Neural cell (in vitro differentiated cells): ENCODE measurements at regions not wholly inside any gene's neighbourhood (a gene's known extent, or its start where the extent isn't known, plus 50 kb on each side); places are given as distances from the start of the nearest gene placed in this dataset.

Experiments used
- H2AFZ ChIP-seq: fragments of 200-600, 300-800 bp; sonication (generic), shearing (Covaris generic); 2 replicates; pipeline ENCODE4 v1.6.0; 2014; ENCODE audit warnings: low read depth, mild to moderate bottlenecking, antibody characterized with exemption, low read length, moderate library complexity
- H3F3A ChIP-seq: fragments of 200-600 bp; shearing (Covaris generic); 2 replicates; pipeline ENCODE4 v1.6.1; 2016; ENCODE audit warnings: mild to moderate bottlenecking, moderate library complexity, mixed read lengths, antibody characterized with exemption, low read length; ENCODE audit not compliant: insufficient read depth, poor library complexity, severe bottlenecking
- H3K27ac ChIP-seq: fragments of 200-600, 300-800 bp; sonication (generic), shearing (Covaris generic); 2 replicates; pipeline ENCODE4 v1.5.1; 2014; ENCODE audit warnings: mild to moderate bottlenecking, low read length, moderate library complexity
- H3K27me3 ChIP-seq: fragments of 300-800, 200-600 bp; sonication (generic), shearing (Covaris generic); 2 replicates; pipeline ENCODE4 v1.6.0; 2014; ENCODE audit warnings: mild to moderate bottlenecking, low read depth, low read length, moderate library complexity; ENCODE audit not compliant: insufficient read depth
- H3K36me3 ChIP-seq: fragments of 300-800, 200-600 bp; sonication (generic), shearing (Covaris generic); 2 replicates; pipeline ENCODE4 v1.5.1; 2014; ENCODE audit warnings: mild to moderate bottlenecking, antibody characterized with exemption, low read length, moderate library complexity; ENCODE audit not compliant: insufficient read depth
- H3K4me2 ChIP-seq: fragments of 300-800, 200-600 bp; sonication (generic), shearing (Covaris generic); 2 replicates; pipeline ENCODE4 v1.6.0; 2014; ENCODE audit warnings: mild to moderate bottlenecking, low read length
- H3K4me3 ChIP-seq: fragments of 300-800, 200-600 bp; sonication (generic), shearing (Covaris generic); 2 replicates; pipeline ENCODE4 v1.5.1; 2014; ENCODE audit warnings: mild to moderate bottlenecking, low read length, moderate library complexity
- H3K79me2 ChIP-seq: fragments of 200-600 bp; shearing (Covaris generic); replicated peaks from 2 replicates; pipeline ENCODE4 v1.6.0; 2014; ENCODE audit warnings: mild to moderate bottlenecking, low read length, moderate library complexity; ENCODE audit not compliant: insufficient read depth
- H3K9ac ChIP-seq: fragments of 300-800, 200-600 bp; sonication (generic), shearing (Covaris generic); 2 replicates; pipeline ENCODE4 v1.6.1; 2016; ENCODE audit warnings: mild to moderate bottlenecking, low read length, mixed read lengths
- H3K9me2 ChIP-seq: fragments of 200-600 bp; shearing (Covaris generic); 2 replicates; pipeline ENCODE4 v1.6.1; 2016; ENCODE audit warnings: mild to moderate bottlenecking, low read length, mixed read lengths; ENCODE audit not compliant: insufficient read depth
- H3K9me3 ChIP-seq: fragments of 200-600, 300-800 bp; sonication (generic), shearing (Covaris generic); 2 replicates; pipeline ENCODE4 v1.6.1; 2016; ENCODE audit warnings: mild to moderate bottlenecking, mixed run types, low read length, moderate library complexity, mixed read lengths
- H4K20me1 ChIP-seq: fragments of 200-600 bp; shearing (Covaris generic); 2 replicates; pipeline ENCODE4 v1.6.1; 2016; ENCODE audit warnings: mild to moderate bottlenecking, mixed run types; ENCODE audit not compliant: insufficient read depth
- EP300 ChIP-seq: fragments of 450-650 bp; conservative IDR thresholded peaks from 2 replicates; pipeline ENCODE4 v1.6.1; 2014; ENCODE audit warnings: antibody characterized with exemption, mild to moderate bottlenecking, moderate library complexity; ENCODE audit not compliant: poor library complexity, severe bottlenecking
- EZH2 ChIP-seq: fragments of 200-600, 300-800 bp; shearing (Covaris generic), sonication (generic); IDR thresholded peaks from 2 replicates; pipeline ENCODE4 v1.6.1; 2014; ENCODE audit warnings: antibody characterized with exemption, low read length, borderline replicate concordance, mild to moderate bottlenecking; ENCODE audit not compliant: insufficient read depth, poor library complexity, severe bottlenecking
- MXI1 ChIP-seq: fragments of 450-650 bp; conservative IDR thresholded peaks from 2 replicates; pipeline ENCODE4 v1.6.1; 2014; ENCODE audit warnings: antibody characterized with exemption, mild to moderate bottlenecking; ENCODE audit not compliant: poor library complexity, severe bottlenecking
- POLR2AphosphoS5 ChIP-seq: IDR thresholded peaks from 2 replicates; pipeline ENCODE4 v1.6.1; 2012
- RAD21 ChIP-seq: fragments of 450-650 bp; conservative IDR thresholded peaks from 2 replicates; pipeline ENCODE4 v1.6.1; 2014; ENCODE audit warnings: antibody characterized with exemption, mild to moderate bottlenecking, moderate library complexity
- REST ChIP-seq: IDR thresholded peaks from 2 replicates; pipeline ENCODE4 v1.6.1; 2012; ENCODE audit warnings: borderline replicate concordance
- SMC3 ChIP-seq: fragments of 450-650 bp; conservative IDR thresholded peaks from 2 replicates; pipeline ENCODE4 v1.6.1; 2014; ENCODE audit warnings: antibody characterized with exemption, mild to moderate bottlenecking, moderate library complexity; ENCODE audit not compliant: poor library complexity
- TAF1 ChIP-seq: IDR thresholded peaks from 2 replicates; pipeline ENCODE4 v1.6.1; 2012; ENCODE audit warnings: low read depth
- TF ChIP-seq, protein P1 (sequence below): fragments of 450-650 bp; IDR thresholded peaks from 2 replicates; pipeline ENCODE4 v1.5.1; 2014; ENCODE audit warnings: antibody characterized with exemption, mild to moderate bottlenecking, moderate library complexity; ENCODE audit not compliant: poor library complexity, severe bottlenecking

GRCh38 chr4:32318926-32319325 is 1598.8 kb downstream of the PCDH7 start:
- H3K27me3 ChIP-seq = no peaks in the 10 kb centered on the region

GRCh38 chr4:32321421-32321820 is 1601.3 kb downstream of the PCDH7 start:
- Histone ChIP-seq H4K20me1 (no peaks in the 10 kb centered on the region), H3K9me2 (no peaks in the 10 kb centered on the region), H3F3A (no peaks in the 10 kb centered on the region), H3K36me3 (no peaks in the 10 kb centered on the region), H3K9ac (no peak overlapping the region), H3K4me3 (no peak overlapping the region), H2AFZ (no peak overlapping the region), H3K4me2 (no peak overlapping the region), H3K27ac (no peak overlapping the region), H3K9me3 (no peaks in the 10 kb centered on the region), H3K79me2 (no peaks in the 10 kb centered on the region), H3K27me3 (no peaks in the 10 kb centered on the region)
- TF ChIP-seq, protein P1, sequence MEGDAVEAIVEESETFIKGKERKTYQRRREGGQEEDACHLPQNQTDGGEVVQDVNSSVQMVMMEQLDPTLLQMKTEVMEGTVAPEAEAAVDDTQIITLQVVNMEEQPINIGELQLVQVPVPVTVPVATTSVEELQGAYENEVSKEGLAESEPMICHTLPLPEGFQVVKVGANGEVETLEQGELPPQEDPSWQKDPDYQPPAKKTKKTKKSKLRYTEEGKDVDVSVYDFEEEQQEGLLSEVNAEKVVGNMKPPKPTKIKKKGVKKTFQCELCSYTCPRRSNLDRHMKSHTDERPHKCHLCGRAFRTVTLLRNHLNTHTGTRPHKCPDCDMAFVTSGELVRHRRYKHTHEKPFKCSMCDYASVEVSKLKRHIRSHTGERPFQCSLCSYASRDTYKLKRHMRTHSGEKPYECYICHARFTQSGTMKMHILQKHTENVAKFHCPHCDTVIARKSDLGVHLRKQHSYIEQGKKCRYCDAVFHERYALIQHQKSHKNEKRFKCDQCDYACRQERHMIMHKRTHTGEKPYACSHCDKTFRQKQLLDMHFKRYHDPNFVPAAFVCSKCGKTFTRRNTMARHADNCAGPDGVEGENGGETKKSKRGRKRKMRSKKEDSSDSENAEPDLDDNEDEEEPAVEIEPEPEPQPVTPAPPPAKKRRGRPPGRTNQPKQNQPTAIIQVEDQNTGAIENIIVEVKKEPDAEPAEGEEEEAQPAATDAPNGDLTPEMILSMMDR = no peak
- TF ChIP-seq POLR2AphosphoS5 = no peak
- no peak for TF ChIP-seq REST
- no peak for TF ChIP-seq SMC3
- TF ChIP-seq TAF1 = no peak
- TF ChIP-seq MXI1 = no peak
- TF ChIP-seq RAD21 = no peak
- TF ChIP-seq EP300 = no peak
- no peak for TF ChIP-seq EZH2

More at GRCh38 chr4:32318926-32319325, 1598.8 kb downstream of the PCDH7 start:
- no peak overlapping the region for H3K9ac ChIP-seq
- no peaks in the 10 kb centered on the region for H3K9me2 ChIP-seq
- no peaks in the 10 kb centered on the region for H3K36me3 ChIP-seq
- H3K27ac ChIP-seq = no peak overlapping the region
- TF ChIP-seq SMC3 (no peak), EP300 (no peak), POLR2AphosphoS5 (no peak), REST (no peak), MXI1 (no peak), TAF1 (no peak), EZH2 (no peak), RAD21 (no peak)
- TF ChIP-seq, protein P1 = no peak
- no peaks in the 10 kb centered on the region for H3K9me3 ChIP-seq
- no peaks in the 10 kb centered on the region for H3K79me2 ChIP-seq
- H3K4me2 ChIP-seq = no peak overlapping the region
- no peaks in the 10 kb centered on the region for H4K20me1 ChIP-seq
- no peak overlapping the region for H2AFZ ChIP-seq
- no peak overlapping the region for H3K4me3 ChIP-seq
- no peaks in the 10 kb centered on the region for H3F3A ChIP-seq
